ENCODE measurements at regions not wholly inside any gene's neighbourhood (a gene's known extent, or its start where the extent isn't known, plus 50 kb on each side); places are given as distances from the start of the nearest gene placed in this dataset.

DNA sequence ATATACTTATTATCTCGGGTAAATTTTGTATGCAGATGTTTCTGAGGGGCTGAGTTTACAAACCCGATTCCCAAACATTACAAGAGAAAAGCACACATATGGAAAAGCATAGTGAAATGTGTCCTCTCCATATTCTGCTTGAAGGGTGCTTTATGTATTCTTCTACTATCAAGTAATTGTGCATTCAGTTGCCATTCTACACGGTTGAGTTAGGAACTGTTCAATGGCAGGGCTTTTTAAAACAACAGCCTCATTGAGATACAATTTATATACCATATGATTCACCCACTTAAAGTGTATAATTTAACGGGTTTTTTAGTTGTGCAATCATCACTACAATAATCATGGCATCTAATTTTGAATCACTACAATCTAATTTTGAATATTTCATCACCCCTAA lies 138.4 kb upstream of the DLGAP1 start:
- TF ChIP-seq POLR2A (IDR thresholded peaks at IDR 0.05) (no peak), CTCF (IDR thresholded peaks at IDR 0.05) (no peak), EP300 (IDR thresholded peaks at IDR 0.05) (no peak)
- WGBS, 2 donors: 65 to 67% methylated on average over 4 of the region's 4 CpGs
- no peak overlapping the region for H3K4me3 ChIP-seq
- no peak overlapping the region for H3K27ac ChIP-seq
- H3K36me3 ChIP-seq: no peaks in the 10 kb centered on the region
- H3K27me3 ChIP-seq: no peaks in the 10 kb centered on the region
- DNase-seq (ENCODE audit: low spot score in 2 of 2): no peak
- no peaks in the 10 kb centered on the region for H3K9me3 ChIP-seq
- H3K4me1 ChIP-seq: no peaks in the 10 kb centered on the region

DNA sequence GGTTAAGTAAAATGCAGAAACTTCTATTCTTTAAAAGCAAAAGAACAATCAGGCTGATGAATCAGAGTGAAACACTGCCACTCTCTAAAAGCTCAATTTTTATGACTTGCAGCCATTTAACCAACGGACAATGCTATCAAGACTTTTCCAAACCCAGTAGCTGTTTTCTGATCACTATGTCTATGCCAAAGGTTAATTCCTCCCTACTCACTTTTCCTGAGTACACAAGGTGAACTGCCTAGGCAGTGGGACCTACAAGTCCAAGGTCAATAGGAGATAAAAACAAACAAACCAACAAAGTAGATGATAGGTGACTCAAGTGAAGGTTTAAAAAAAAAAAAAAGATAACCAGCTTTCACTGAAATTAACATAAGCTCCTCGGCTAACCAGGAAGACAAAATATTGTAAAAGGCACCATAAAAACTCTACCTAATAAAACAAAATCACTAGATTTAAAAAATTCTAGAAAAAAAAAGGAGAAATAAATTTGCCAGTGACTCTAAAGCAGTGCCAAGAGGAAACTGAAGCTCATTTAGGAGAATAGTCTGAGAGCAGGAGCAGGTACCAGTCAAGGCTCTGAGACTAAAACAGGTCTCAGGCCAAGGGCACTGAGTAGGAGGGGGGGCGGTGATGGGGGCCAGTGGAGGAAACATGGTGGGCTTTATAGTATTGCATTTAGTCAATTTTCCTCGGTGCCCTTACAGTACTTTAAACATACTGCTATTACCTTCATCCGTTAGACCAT lies 134.1 kb upstream of the DLGAP1 start:
- H3K27ac ChIP-seq: no peak overlapping the region
- no peak overlapping the region for H3K4me3 ChIP-seq
- H3K36me3 ChIP-seq: no peaks in the 10 kb centered on the region
- no peaks in the 10 kb centered on the region for H3K27me3 ChIP-seq
- WGBS, 2 donors: 76 to 77% methylated on average over 5 of the region's 5 CpGs
- TF ChIP-seq POLR2A (IDR thresholded peaks at IDR 0.05) (no peak), EP300 (IDR thresholded peaks at IDR 0.05) (no peak), CTCF (IDR thresholded peaks at IDR 0.05) (no peak)
- no peaks in the 10 kb centered on the region for H3K9me3 ChIP-seq
- no peak for DNase-seq (ENCODE audit: low spot score in 2 of 2)
- H3K4me1 ChIP-seq: no peaks in the 10 kb centered on the region

- H3K9me3 ChIP-seq: no peaks in the 10 kb centered on the region
- no peak overlapping the region for H3K4me3 ChIP-seq
- TF ChIP-seq CTCF (IDR thresholded peaks at IDR 0.05) (no peak), POLR2A (IDR thresholded peaks at IDR 0.05) (no peak), EP300 (IDR thresholded peaks at IDR 0.05) (no peak)
- DNase-seq (ENCODE audit: low spot score in 2 of 2): no peak
- H3K27ac ChIP-seq: no peak overlapping the region
- no peaks in the 10 kb centered on the region for H3K27me3 ChIP-seq
- H3K36me3 ChIP-seq: no peaks in the 10 kb centered on the region
- H3K4me1 ChIP-seq: no peaks in the 10 kb centered on the region
Observed at GRCh38 chr18:4587204-4587603, 132.1 kb upstream of the DLGAP1 start.

DNA sequence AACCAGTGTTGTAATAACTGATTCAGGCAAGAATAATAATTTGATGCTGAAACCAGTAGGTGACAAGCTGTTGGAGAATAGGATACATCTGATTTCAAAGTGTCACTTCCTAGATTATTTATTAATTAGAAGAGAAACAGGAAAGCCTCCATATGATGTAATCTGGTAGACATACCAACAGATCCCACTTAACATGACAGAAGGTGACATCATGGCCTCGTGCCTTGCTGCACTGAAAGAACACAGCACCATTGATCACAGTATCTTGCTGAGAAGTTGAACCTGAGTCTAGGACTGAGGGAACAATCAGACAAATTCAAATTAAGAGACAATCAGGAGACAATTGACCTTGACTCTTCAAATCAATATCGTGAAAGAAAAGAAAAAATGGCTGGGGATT lies 131.6 kb upstream of the DLGAP1 start:
- Histone ChIP-seq H3K9me3 (no peaks in the 10 kb centered on the region), H3K27me3 (no peaks in the 10 kb centered on the region), H3K36me3 (no peaks in the 10 kb centered on the region), H3K27ac (no peak overlapping the region), H3K4me3 (no peak overlapping the region), H3K4me1 (no peaks in the 10 kb centered on the region)
- WGBS, 2 donors: 51 to 55% methylated on average over 2 of the region's 2 CpGs
- TF ChIP-seq POLR2A (IDR thresholded peaks at IDR 0.05): no peak
- no peak for TF ChIP-seq CTCF (IDR thresholded peaks at IDR 0.05)
- TF ChIP-seq EP300 (IDR thresholded peaks at IDR 0.05): no peak
- DNase-seq (ENCODE audit: low spot score in 2 of 2): no peak

- DNase-seq (ENCODE audit: low spot score in 2 of 2): no peak
- H3K9me3 ChIP-seq: peaks cover 0 to 11% (median 0%) of the 10 kb centered on the region in 4 donors
- H3K4me3 ChIP-seq: no peak overlapping the region
- no peaks in the 10 kb centered on the region for H3K36me3 ChIP-seq
- no peaks in the 10 kb centered on the region for H3K4me1 ChIP-seq
- no peak overlapping the region for H3K27ac ChIP-seq
- TF ChIP-seq POLR2A (IDR thresholded peaks at IDR 0.05) (no peak), EP300 (IDR thresholded peaks at IDR 0.05) (no peak), CTCF (IDR thresholded peaks at IDR 0.05) (no peak)
- no peaks in the 10 kb centered on the region for H3K27me3 ChIP-seq
- 68 to 76% methylated on average over 3 of the region's 3 CpGs for WGBS, 2 donors
Observed at GRCh38 chr18:4582431-4583335, 127.6 kb upstream of the DLGAP1 start.
